ENCODE measurements at regions not wholly inside any gene's neighbourhood (a gene's known extent, or its start where the extent isn't known, plus 50 kb on each side); places are given as distances from the start of the nearest gene placed in this dataset.

GRCh38 chr12:58299371-58299770 is 358.0 kb downstream of the ATP23 start:
- ChIA-PET POLR2A (interaction anchor here (0.6 kb wide), 1 partner anchor 221 kb away, joined by 4 read pairs; no protein-coding TSS in a partner anchor), CTCF (no interaction called here)
- peaks cover 8% of the 10 kb centered on the region for H3K27me3 Mint-ChIP-seq
- H3K4me1 Mint-ChIP-seq (ENCODE audit: low read depth): no peaks in the 10 kb centered on the region
- intact Hi-C loops (cut with micrococcal nuclease): no loop called here
- H3K36me3 Mint-ChIP-seq: no peaks in the 10 kb centered on the region
- H3K9me3 Mint-ChIP-seq: no peaks in the 10 kb centered on the region
- no peak for DNase-seq
- no peak overlapping the region for H3K4me3 Mint-ChIP-seq
- no peak overlapping the region for H3K27ac Mint-ChIP-seq

- intact Hi-C loops (cut with micrococcal nuclease): no loop called here
- peaks cover 8% of the 10 kb centered on the region for H3K27me3 Mint-ChIP-seq
- no peak overlapping the region for H3K4me3 Mint-ChIP-seq
- H3K36me3 Mint-ChIP-seq: no peaks in the 10 kb centered on the region
- H3K27ac Mint-ChIP-seq: no peak overlapping the region
- DNase-seq: no peak
- no peaks in the 10 kb centered on the region for H3K9me3 Mint-ChIP-seq
- CTCF ChIA-PET: no interaction called here
- no peaks in the 10 kb centered on the region for H3K4me1 Mint-ChIP-seq (ENCODE audit: low read depth)
- POLR2A ChIA-PET: no interaction called here
Measured at GRCh38 chr12:58301038-58301729, 359.8 kb downstream of the ATP23 start.

DNA sequence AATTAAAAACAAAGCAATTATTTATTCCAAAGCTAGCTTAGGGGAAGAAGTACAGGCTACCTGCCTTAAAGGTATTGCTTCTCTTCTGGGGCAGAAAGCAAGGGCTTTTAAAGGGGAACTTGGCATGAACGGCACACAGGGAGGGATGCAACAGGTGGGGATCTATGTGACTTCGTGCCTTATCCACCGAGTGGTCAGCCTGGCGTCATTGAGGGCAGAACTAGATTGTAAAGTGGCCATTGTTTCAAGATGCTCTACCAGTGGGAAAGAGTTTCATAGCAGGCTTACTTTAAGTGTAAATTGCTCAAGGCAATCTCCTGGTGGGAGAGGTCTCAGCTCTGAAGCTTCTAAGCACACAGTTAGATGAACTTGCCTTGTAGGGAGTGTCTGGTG is 360.4 kb downstream of the ATP23 start:
- no peak overlapping the region for H3K27ac Mint-ChIP-seq
- POLR2A ChIA-PET: no interaction called here
- CTCF ChIA-PET: no interaction called here
- intact Hi-C loops (cut with micrococcal nuclease): no loop called here
- DNase-seq: no peak
- peaks cover 8% of the 10 kb centered on the region for H3K27me3 Mint-ChIP-seq
- no peaks in the 10 kb centered on the region for H3K9me3 Mint-ChIP-seq
- no peaks in the 10 kb centered on the region for H3K36me3 Mint-ChIP-seq
- H3K4me3 Mint-ChIP-seq: no peak overlapping the region
- H3K4me1 Mint-ChIP-seq (ENCODE audit: low read depth): no peaks in the 10 kb centered on the region

- ChIA-PET POLR2A (no interaction called here), CTCF (no interaction called here)
- Mint-ChIP-seq H3K27ac (no peak overlapping the region), H3K4me1 (ENCODE audit: low read depth) (no peaks in the 10 kb centered on the region), H3K36me3 (no peaks in the 10 kb centered on the region), H3K27me3 (peaks cover under 1% of the 10 kb centered on the region), H3K9me3 (peaks cover under 1% of the 10 kb centered on the region), H3K4me3 (no peak overlapping the region)
- DNase-seq: no peak
- intact Hi-C loops (cut with micrococcal nuclease): no loop called here
Measured at GRCh38 chr12:58302487-58303011, 361.2 kb downstream of the ATP23 start.

GRCh38 chr12:58306266-58307000 is 365.1 kb downstream of the ATP23 start:
- no peak overlapping the region for H3K4me3 Mint-ChIP-seq
- no peaks in the 10 kb centered on the region for H3K27me3 Mint-ChIP-seq
- CTCF ChIA-PET: no interaction called here
- no peaks in the 10 kb centered on the region for H3K4me1 Mint-ChIP-seq (ENCODE audit: low read depth)
- intact Hi-C loops (cut with micrococcal nuclease): no loop called here
- DNase-seq: no peak
- H3K36me3 Mint-ChIP-seq: no peaks in the 10 kb centered on the region
- POLR2A ChIA-PET: no interaction called here
- H3K9me3 Mint-ChIP-seq: peaks cover 2% of the 10 kb centered on the region
- H3K27ac Mint-ChIP-seq: no peak overlapping the region

- H3K27me3 Mint-ChIP-seq: no peaks in the 10 kb centered on the region
- CTCF ChIA-PET: no interaction called here
- intact Hi-C loops (cut with micrococcal nuclease): no loop called here
Measured at GRCh38 chr12:58309806-58310205, 368.4 kb downstream of the ATP23 start.

DNA sequence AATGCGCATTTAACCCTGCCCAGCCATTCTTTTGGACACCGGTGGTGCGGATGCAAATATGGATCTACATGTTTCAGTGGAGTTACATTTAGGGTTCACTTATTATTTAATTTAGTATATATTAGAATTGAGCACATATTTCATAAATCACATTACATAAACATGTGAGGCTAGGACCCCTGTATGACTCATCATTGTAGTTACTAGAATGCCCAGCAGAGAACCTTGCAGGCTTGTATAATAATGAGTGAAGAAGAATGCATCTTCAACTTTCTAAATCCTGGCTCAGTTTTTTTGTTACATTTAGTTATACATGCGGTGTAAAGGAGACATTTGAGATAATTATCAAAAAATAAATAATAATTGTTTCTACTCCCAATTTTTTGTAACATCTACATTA is 369.0 kb downstream of the ATP23 start:
- ChIA-PET POLR2A (no interaction called here), CTCF (no interaction called here)
- intact Hi-C loops (cut with micrococcal nuclease): no loop called here
- Mint-ChIP-seq H3K4me1 (ENCODE audit: low read depth) (no peaks in the 10 kb centered on the region), H3K27me3 (peaks cover 2% of the 10 kb centered on the region), H3K9me3 (peaks cover 2% of the 10 kb centered on the region), H3K4me3 (no peak overlapping the region), H3K36me3 (no peaks in the 10 kb centered on the region), H3K27ac (no peak overlapping the region)
- no peak for DNase-seq

More at GRCh38 chr12:58309806-58310205, 368.4 kb downstream of the ATP23 start:
- no peaks in the 10 kb centered on the region for H3K36me3 Mint-ChIP-seq
- H3K9me3 Mint-ChIP-seq: peaks cover 2% of the 10 kb centered on the region
- POLR2A ChIA-PET: no interaction called here
- no peak overlapping the region for H3K4me3 Mint-ChIP-seq
- no peaks in the 10 kb centered on the region for H3K4me1 Mint-ChIP-seq (ENCODE audit: low read depth)
- no peak overlapping the region for H3K27ac Mint-ChIP-seq
- DNase-seq: no peak

DNA sequence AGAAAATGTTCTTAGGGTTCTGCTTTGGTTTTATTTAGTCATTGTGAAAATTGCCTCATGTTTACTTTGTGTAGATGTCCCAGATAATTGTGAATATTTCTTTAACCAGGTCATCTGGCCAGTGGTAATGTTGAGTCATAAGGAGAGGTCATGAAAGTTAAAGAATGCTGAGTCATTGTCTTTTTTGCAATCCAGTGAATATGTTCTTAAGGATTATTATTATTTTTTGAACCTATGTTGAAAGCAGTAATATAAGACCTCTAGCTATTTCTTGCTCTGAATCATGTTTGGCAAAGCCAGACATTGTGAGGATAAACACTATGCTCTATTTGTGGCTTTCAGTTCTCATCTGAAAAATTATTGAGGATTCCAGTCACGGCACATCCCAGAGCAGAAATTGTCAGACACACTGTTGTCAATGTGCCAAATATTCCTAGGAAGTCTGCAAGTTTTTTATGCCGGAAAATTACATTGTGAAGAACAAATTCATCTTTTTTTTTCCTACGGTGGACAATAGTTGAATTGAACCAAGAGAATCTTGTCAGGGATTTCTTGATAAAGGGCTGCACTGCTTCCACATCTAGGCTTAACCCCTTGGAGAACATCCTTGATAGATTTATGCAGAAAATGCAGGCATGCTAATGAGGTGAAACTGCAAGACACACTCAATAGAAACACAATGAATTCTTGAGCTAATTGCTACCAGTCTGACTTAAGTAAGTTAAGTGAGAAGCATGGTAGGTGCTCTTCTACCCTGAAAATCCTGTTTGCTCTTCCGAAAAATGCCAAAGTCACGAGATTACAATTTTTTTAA is 369.6 kb downstream of the ATP23 start:
- CTCF ChIA-PET: no interaction called here
- POLR2A ChIA-PET: no interaction called here
- peaks cover 2% of the 10 kb centered on the region for H3K9me3 Mint-ChIP-seq
- intact Hi-C loops (cut with micrococcal nuclease): no loop called here
- no peaks in the 10 kb centered on the region for H3K36me3 Mint-ChIP-seq
- no peak overlapping the region for H3K4me3 Mint-ChIP-seq
- DNase-seq: no peak
- H3K27me3 Mint-ChIP-seq: peaks cover 2% of the 10 kb centered on the region
- H3K27ac Mint-ChIP-seq: no peak overlapping the region
- H3K4me1 Mint-ChIP-seq (ENCODE audit: low read depth): no peaks in the 10 kb centered on the region

GRCh38 chr12:58313091-58313855 is 371.9 kb downstream of the ATP23 start:
- POLR2A ChIA-PET: no interaction called here
- no peak for DNase-seq
- Mint-ChIP-seq H3K27me3 (peaks cover 2% of the 10 kb centered on the region), H3K4me3 (no peak overlapping the region), H3K9me3 (no peaks in the 10 kb centered on the region), H3K4me1 (ENCODE audit: low read depth) (no peaks in the 10 kb centered on the region), H3K36me3 (no peaks in the 10 kb centered on the region), H3K27ac (no peak overlapping the region)
- CTCF ChIA-PET: interaction anchor here (1.6 kb wide), 1 partner anchor 96 kb away, joined by 4 read pairs; no protein-coding TSS in a partner anchor
- intact Hi-C loops (cut with micrococcal nuclease): no loop called here

GRCh38 chr12:58314610-58315009 is 373.2 kb downstream of the ATP23 start:
- intact Hi-C loops (cut with micrococcal nuclease): no loop called here
- DNase-seq: no peak
- ChIA-PET CTCF (interaction anchor here (1.6 kb wide), 1 partner anchor 94 kb away, joined by 4 read pairs; no protein-coding TSS in a partner anchor), POLR2A (no interaction called here)
- Mint-ChIP-seq H3K27me3 (peaks cover 2% of the 10 kb centered on the region), H3K36me3 (no peaks in the 10 kb centered on the region), H3K27ac (no peak overlapping the region), H3K4me1 (ENCODE audit: low read depth) (no peaks in the 10 kb centered on the region), H3K4me3 (no peak overlapping the region), H3K9me3 (peaks cover 4% of the 10 kb centered on the region)

GRCh38 chr12:58316926-58317325 is 375.6 kb downstream of the ATP23 start:
- Mint-ChIP-seq H3K36me3 (no peaks in the 10 kb centered on the region), H3K27me3 (peaks cover 2% of the 10 kb centered on the region), H3K4me3 (no peak overlapping the region), H3K27ac (no peak overlapping the region), H3K4me1 (ENCODE audit: low read depth) (no peaks in the 10 kb centered on the region), H3K9me3 (peaks cover 4% of the 10 kb centered on the region)
- ChIA-PET CTCF (no interaction called here), POLR2A (no interaction called here)
- DNase-seq: no peak
- intact Hi-C loops (cut with micrococcal nuclease): no loop called here

DNA sequence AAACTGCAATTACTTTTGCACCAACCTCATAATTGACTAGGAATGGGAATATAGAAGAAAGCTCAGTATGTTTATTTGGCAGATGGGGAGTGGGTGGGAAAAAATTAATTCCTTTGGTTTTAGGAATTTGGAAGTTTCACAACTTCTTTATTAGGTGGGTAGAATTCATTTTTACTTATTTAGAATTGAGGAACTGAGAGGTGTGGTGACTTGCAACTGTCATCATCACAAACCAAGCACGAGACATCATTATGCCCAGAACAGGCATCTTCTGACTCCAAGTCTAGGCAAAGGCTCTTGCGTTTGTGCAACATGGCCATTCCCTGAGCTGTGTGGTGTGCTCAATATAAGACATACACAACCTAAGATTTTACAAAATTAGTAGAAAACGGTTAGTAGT is 380.0 kb downstream of the ATP23 start:
- no peaks in the 10 kb centered on the region for H3K27me3 Mint-ChIP-seq
- H3K4me1 Mint-ChIP-seq (ENCODE audit: low read depth): no peaks in the 10 kb centered on the region
- ChIA-PET POLR2A (no interaction called here), CTCF (interaction anchor here (0.7 kb wide), 1 partner anchor 257 kb away, joined by 3 read pairs; no protein-coding TSS in a partner anchor)
- H3K36me3 Mint-ChIP-seq: no peaks in the 10 kb centered on the region
- no peak overlapping the region for H3K27ac Mint-ChIP-seq
- H3K9me3 Mint-ChIP-seq: peaks cover 4% of the 10 kb centered on the region
- DNase-seq: no peak
- intact Hi-C loops (cut with micrococcal nuclease): no loop called here
- H3K4me3 Mint-ChIP-seq: no peak overlapping the region

Data from activated CD4-positive, alpha-beta memory T cell treated with anti-CD3 and anti-CD28 coated beads for 36 hours (primary cell).